ENCODE measurements at regions not wholly inside any gene's neighbourhood (a gene's known extent, or its start where the extent isn't known, plus 50 kb on each side); places are given as distances from the start of the nearest gene placed in this dataset.

DNA sequence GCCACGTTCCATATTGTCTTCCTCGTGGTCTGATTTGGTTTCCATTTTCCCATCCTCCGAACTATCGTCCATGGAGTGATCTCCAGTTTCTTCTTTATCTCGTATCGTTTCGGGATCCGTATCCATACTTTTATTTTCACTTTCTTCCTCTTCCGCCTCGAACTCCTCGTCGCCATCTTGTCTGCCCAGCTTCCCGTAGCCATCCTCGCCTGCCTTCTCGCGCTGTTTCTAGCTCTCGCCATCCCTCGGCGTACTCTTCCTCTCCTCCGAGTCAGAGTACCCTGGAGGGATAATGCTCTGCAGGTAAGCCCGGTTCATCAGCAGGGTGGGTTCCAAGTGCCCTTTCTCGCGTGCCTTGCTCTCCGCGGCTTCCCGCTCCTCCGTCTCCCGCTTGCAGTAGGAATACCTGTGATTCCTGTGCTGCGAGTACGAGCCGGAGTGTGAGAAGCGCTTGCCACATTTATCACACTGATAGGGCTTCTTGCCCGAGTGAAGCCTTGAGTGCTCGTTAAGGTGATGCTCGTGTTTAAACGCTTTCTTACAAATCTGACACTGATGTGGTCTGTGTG lies 134.5 kb upstream of the TAPT1 start:
- TF ChIP-seq EZH2 (IDR thresholded peaks at IDR 0.05; ENCODE audit: insufficient read depth, poor library complexity, severe bottlenecking): no peak
- TF ChIP-seq EZH2phosphoT487 (IDR thresholded peaks at IDR 0.05; ENCODE audit: insufficient read depth, low read depth): no peak

Measured in GM23248 (cell line).